Hepatocyte (in vitro differentiated cells): ENCODE measurements at regions not wholly inside any gene's neighbourhood (a gene's known extent, or its start where the extent isn't known, plus 50 kb on each side); places are given as distances from the start of the nearest gene placed in this dataset.

ENCODE experiments used
- DNase-seq: peaks from one replicate; pipeline ENCODE4 v3.0.0-alpha.2; 2016; ENCODE audit warnings: low spot score
- H2AFZ ChIP-seq: fragments of 200-600 bp; sonication (generic); 2 replicates; pipeline ENCODE4 v1.6.0; 2016; ENCODE audit warnings: antibody characterized with exemption, mild to moderate bottlenecking
- H3K27ac ChIP-seq: fragments of 200-600 bp; sonication (generic); 2 replicates; pipeline ENCODE4 v1.5.1; 2016; ENCODE audit warnings: mild to moderate bottlenecking
- H3K27me3 ChIP-seq: fragments of 200-600 bp; sonication (generic); 2 replicates; pipeline ENCODE4 v1.6.1; 2016
- H3K36me3 ChIP-seq: fragments of 200-600 bp; sonication (generic); replicated peaks from 2 replicates; pipeline ENCODE4 v1.5.1; 2016; ENCODE audit warnings: low read depth; ENCODE audit not compliant: insufficient read depth
- H3K4me1 ChIP-seq: fragments of 200-600 bp; sonication (generic); 2 replicates; pipeline ENCODE4 v1.5.1; 2016; ENCODE audit warnings: mild to moderate bottlenecking, moderate library complexity; ENCODE audit not compliant: insufficient read depth
- H3K4me2 ChIP-seq: fragments of 200-600 bp; sonication (generic); 2 replicates; pipeline ENCODE4 v1.6.0; 2016
- H3K4me3 ChIP-seq: fragments of 200-600 bp; sonication (generic); 2 replicates; pipeline ENCODE4 v1.5.1; 2016; ENCODE audit warnings: mild to moderate bottlenecking
- H3K79me2 ChIP-seq: fragments of 200-600 bp; sonication (generic); 2 replicates; pipeline ENCODE4 v1.6.0; 2017; ENCODE audit warnings: mild to moderate bottlenecking
- H3K9me2 ChIP-seq: fragments of 200-600 bp; sonication (generic); replicated peaks from 2 replicates; pipeline ENCODE4 v1.6.0; 2017; ENCODE audit warnings: mild to moderate bottlenecking; ENCODE audit not compliant: insufficient read depth
- H3K9me3 ChIP-seq: fragments of 200-600 bp; sonication (generic); 2 replicates; pipeline ENCODE4 v1.5.1; 2016; ENCODE audit warnings: low read depth, mild to moderate bottlenecking
- H4K20me1 ChIP-seq: fragments of 200-600 bp; sonication (generic); 2 replicates; pipeline ENCODE4 v1.6.0; 2016; ENCODE audit warnings: mild to moderate bottlenecking; ENCODE audit not compliant: insufficient read depth, poor library complexity, severe bottlenecking
- CTCF ChIP-seq: fragments of 200-600 bp; sonication (generic); IDR thresholded peaks from 2 replicates; pipeline ENCODE4 v1.5.1; 2016; ENCODE audit warnings: antibody characterized with exemption, mild to moderate bottlenecking; ENCODE audit not compliant: poor library complexity
- EZH2 ChIP-seq: fragments of 200-600 bp; sonication (generic); IDR thresholded peaks from 2 replicates; pipeline ENCODE4 v1.6.1; 2016; ENCODE audit warnings: antibody characterized with exemption, mild to moderate bottlenecking, borderline replicate concordance
- EZH2phosphoT487 ChIP-seq: fragments of 200-600 bp; sonication (generic); IDR thresholded peaks from one replicate; pipeline ENCODE4 v1.6.1; 2018; ENCODE audit warnings: antibody characterized with exemption, mild to moderate bottlenecking, low read depth, moderate library complexity; ENCODE audit not compliant: unreplicated experiment, severe bottlenecking
- WGBS: methylation state at CpG from one replicate; pipeline ENCODE4 v1.1.6; 2016; ENCODE audit warnings: low lambda C conversion rate; ENCODE audit errors: missing lambda C conversion rate; 5-methylcytosine and 5-hydroxymethylcytosine counted together

GRCh38 chrX:40816906-40817305 is 81.6 kb upstream of the MED14 start:
- H3K9me3 ChIP-seq, result peaks cover 6% of the 10 kb centered on the region
- no peak for DNase-seq
- no peaks in the 10 kb centered on the region for H4K20me1 ChIP-seq
- no peaks in the 10 kb centered on the region for H3K36me3 ChIP-seq
- H2AFZ ChIP-seq, result no peak overlapping the region
- TF ChIP-seq EZH2phosphoT487 (no peak), EZH2 (no peak), CTCF (no peak)
- no peak overlapping the region for H3K4me3 ChIP-seq
- no peak overlapping the region for H3K27ac ChIP-seq
- no peaks in the 10 kb centered on the region for H3K79me2 ChIP-seq
- H3K9me2 ChIP-seq, result no peaks in the 10 kb centered on the region
- no peaks in the 10 kb centered on the region for H3K4me1 ChIP-seq
- H3K27me3 ChIP-seq, result no peaks in the 10 kb centered on the region
- no peak overlapping the region for H3K4me2 ChIP-seq
- WGBS, result 69% methylated on average over 6 of the region's 6 CpGs

- TF ChIP-seq EZH2phosphoT487, result no peak
- no peak for TF ChIP-seq CTCF
- TF ChIP-seq EZH2, result no peak
- H4K20me1 ChIP-seq, result no peaks in the 10 kb centered on the region
- no peak overlapping the region for H3K27ac ChIP-seq
- H2AFZ ChIP-seq, result no peak overlapping the region
- peaks cover 6% of the 10 kb centered on the region for H3K9me3 ChIP-seq
- H3K79me2 ChIP-seq, result no peaks in the 10 kb centered on the region
- H3K4me3 ChIP-seq, result no peak overlapping the region
- H3K9me2 ChIP-seq, result no peaks in the 10 kb centered on the region
- no peak for DNase-seq
- no peak overlapping the region for H3K4me2 ChIP-seq
- no peaks in the 10 kb centered on the region for H3K27me3 ChIP-seq
- WGBS, result 82% methylated on average over 1 of the region's 1 CpG
- H3K36me3 ChIP-seq, result no peaks in the 10 kb centered on the region
- no peaks in the 10 kb centered on the region for H3K4me1 ChIP-seq
Measured at GRCh38 chrX:40818236-40818635, 82.9 kb upstream of the MED14 start.

- no peak for DNase-seq
- Histone ChIP-seq H3K9me3 (no peaks in the 10 kb centered on the region), H3K27me3 (no peaks in the 10 kb centered on the region), H3K36me3 (no peaks in the 10 kb centered on the region), H3K4me2 (no peak overlapping the region), H3K4me3 (no peak overlapping the region), H3K27ac (no peak overlapping the region), H2AFZ (no peak overlapping the region), H4K20me1 (no peaks in the 10 kb centered on the region), H3K79me2 (no peaks in the 10 kb centered on the region), H3K9me2 (no peaks in the 10 kb centered on the region), H3K4me1 (no peaks in the 10 kb centered on the region)
- 91% methylated on average over 4 of the region's 4 CpGs for WGBS
- TF ChIP-seq EZH2phosphoT487, result no peak
- TF ChIP-seq CTCF, result no peak
- no peak for TF ChIP-seq EZH2
Measured at GRCh38 chrX:40821780-40822179, 86.4 kb upstream of the MED14 start.

- H3K79me2 ChIP-seq, result no peaks in the 10 kb centered on the region
- H3K9me2 ChIP-seq, result no peaks in the 10 kb centered on the region
- no peaks in the 10 kb centered on the region for H4K20me1 ChIP-seq
- no peaks in the 10 kb centered on the region for H3K27me3 ChIP-seq
- H2AFZ ChIP-seq, result no peak overlapping the region
- WGBS, result 92% methylated on average over 4 of the region's 4 CpGs
- TF ChIP-seq EZH2phosphoT487 (no peak), CTCF (no peak), EZH2 (no peak)
- no peaks in the 10 kb centered on the region for H3K4me1 ChIP-seq
- no peaks in the 10 kb centered on the region for H3K9me3 ChIP-seq
- no peak overlapping the region for H3K27ac ChIP-seq
- no peaks in the 10 kb centered on the region for H3K36me3 ChIP-seq
- H3K4me2 ChIP-seq, result no peak overlapping the region
- no peak overlapping the region for H3K4me3 ChIP-seq
- no peak for DNase-seq
Measured at GRCh38 chrX:40827331-40827730, 92.0 kb upstream of the MED14 start.
